GM19438 (cell line): ENCODE measurements at regions not wholly inside any gene's neighbourhood (a gene's known extent, or its start where the extent isn't known, plus 50 kb on each side); places are given as distances from the start of the nearest gene placed in this dataset.

Experiments used
- ATAC-seq: cut with Tn5 transposase; IDR thresholded peaks from one replicate; pipeline ENCODE4 v1.9.1; 2021; ENCODE audit warnings: low read depth; ENCODE audit not compliant: unreplicated experiment

- ATAC-seq, result peak; percentile 62
Observed at GRCh38 chr6:149211046-149211571, 106.4 kb upstream of the TAB2 start.

- no peak for ATAC-seq
Observed at GRCh38 chr6:149212206-149212605, 105.3 kb upstream of the TAB2 start.

DNA sequence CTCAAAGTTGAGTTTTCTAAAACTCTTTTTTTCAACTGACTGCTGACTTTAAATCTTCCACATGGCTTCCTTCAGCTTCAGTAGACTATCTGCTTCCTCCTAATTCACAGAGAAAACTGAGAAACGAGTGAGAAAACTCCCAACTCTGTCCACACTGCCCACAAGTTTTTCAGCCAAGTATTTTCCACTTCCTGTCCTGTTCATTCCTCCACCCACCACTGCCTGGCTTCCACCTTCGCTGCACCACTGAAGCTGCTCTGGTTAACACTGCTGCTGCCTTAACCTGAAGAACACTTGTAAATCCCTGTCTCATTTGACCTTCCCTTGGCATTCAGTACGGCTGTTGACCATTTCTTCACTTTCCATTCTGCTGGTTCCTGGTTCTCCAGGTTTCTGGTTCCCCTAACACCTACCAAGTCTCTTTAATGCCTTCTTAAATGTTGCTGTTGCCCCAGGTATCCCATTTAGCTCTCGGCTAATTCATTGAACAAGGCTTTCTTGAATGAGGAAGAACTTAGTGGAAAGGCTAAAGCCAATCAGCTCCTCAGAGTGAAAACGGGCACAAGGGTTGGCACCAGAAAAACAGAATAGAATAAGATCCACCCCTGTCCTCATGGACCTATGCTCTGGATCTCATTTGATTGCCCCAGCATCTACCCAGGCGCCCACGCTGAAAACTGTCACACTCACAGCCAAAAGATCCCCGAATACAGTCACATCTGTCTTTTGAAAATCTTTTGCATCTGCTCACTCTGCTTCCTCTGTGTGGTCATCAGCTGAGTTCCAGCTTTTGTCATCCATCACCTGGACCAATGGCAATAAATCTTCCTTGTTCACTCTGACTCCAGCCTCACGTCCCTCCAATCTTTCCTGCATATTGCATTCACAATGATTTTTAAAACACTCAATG, 104.4 kb upstream of the TAB2 start:
- no peak for ATAC-seq

DNA sequence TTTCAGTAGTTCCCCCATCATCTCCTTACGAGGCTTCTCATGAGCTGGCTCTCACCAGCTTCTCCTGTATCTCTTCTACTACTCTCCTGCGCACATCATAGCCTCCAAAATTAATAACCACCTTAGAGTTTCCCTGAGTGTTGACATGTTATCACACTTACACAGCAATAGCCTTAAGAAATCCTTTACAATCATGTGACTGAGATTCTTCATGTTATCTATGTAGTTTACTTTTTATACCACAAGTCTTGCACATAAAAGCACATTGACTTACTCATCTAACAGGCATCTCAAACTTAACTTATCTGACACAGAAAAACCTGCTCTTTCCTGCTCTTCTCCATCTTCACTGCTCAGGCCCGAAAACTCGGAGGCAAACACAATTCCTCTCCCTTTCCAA, 103.7 kb upstream of the TAB2 start:
- no peak for ATAC-seq

DNA sequence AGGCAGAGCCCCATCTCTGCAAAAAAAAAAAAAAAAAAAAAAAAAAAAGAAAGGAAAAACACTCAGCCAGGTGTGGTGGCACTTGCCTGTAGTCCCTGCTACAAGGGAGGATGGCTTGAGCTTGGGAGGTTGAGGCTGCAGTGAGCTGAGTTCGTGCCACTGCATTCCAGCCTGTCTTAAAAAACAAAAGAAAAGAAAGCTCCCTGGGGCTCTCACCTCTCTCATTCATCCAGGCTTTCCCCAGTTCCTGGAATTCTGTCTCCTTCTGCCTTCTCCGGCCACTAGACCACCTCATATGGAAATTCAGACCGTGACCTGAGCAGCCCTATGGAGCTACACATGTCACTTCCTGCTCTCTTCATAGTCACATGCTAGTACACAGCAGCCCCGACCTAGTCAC, 101.1 kb upstream of the TAB2 start:
- no peak for ATAC-seq

DNA sequence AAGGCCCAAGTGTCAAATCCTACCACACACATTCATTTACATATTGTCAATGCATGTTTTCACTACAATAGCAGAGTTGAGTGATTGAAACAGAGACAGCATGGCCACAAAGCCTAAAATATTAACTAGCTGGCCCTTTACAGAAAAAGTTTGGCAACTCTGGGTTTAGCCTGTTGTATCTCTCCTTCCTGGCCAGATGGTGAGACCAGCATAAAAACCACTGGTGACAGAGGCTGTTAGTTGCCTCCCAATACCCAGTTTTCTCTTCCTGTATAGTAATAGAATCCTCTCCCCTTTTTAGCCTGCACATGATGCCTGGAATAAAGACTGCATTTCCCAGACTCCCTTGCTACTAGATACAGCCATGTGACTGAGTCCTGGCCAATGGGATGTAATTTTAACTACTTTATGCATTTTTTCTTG, 100.0 kb upstream of the TAB2 start:
- ATAC-seq, result peak; percentile 65

DNA sequence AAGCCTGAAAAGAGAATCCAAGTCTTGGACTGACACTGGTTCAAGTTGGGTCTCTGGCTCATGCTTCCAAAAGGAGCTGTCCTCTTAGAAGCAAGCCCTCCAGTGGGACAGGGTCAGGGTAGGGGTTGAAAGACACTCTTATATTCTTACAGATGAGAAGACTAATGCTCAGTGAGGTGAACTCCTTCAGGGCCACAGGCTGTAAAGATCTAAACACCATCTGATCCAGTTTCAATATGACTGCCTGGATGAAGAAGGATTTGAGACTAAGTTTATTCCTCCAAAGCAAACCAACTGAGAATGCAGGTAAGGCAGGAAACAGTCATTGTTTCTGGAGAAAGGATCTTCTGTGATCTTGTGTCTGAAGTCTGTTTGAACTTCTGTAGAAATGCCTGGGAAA, 99.0 kb upstream of the TAB2 start:
- no peak for ATAC-seq

DNA sequence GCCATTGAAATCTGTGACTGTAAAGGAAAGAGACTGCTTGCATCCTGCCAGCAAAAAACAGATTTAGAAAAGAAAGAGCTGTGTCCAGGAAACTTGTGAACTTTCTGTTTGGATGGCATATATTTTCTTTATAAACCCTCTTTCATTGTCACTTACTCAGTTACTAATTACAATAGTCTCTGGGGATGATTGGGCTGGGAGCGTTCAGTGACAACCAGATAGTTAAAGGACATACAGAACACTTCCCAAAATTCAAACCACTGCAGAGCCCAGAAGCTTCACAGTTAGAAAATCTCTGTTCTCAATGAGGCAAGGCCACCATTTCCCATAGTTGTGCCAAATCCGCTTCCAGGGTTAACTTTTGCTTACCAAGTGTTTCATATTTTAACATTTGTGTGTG, 98.6 kb upstream of the TAB2 start:
- no peak for ATAC-seq

GRCh38 chr6:149220882-149221773, 96.4 kb upstream of the TAB2 start:
- no peak for ATAC-seq

GRCh38 chr6:149221774-149222070, 95.8 kb upstream of the TAB2 start:
- no peak for ATAC-seq

- ATAC-seq, result no peak
Observed at GRCh38 chr6:149223120-149223903, 94.2 kb upstream of the TAB2 start.

DNA sequence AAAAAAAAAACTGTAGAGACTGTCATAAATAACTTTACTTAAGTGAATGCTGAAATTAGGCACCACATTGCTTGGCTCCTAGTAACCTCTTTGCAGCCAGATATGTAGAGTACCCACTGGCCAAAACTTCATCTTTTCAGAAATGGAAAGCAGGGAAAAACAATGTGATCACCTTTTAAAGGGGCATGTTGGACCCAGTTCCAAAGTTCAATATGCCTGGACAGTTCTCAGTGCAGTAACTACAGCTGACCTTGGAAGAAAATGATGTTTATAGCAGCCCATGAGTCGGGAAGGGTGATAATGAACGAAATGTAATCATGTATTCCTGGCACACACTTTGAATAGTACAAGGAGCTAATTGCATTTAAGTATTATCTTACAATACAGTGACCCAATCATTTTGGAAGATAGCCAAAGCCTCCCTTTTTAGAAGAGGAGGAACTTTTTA, 93.6 kb upstream of the TAB2 start:
- ATAC-seq, result no peak

GRCh38 chr6:149224399-149224798, 93.1 kb upstream of the TAB2 start:
- no peak for ATAC-seq

- ATAC-seq, result no peak
Observed at GRCh38 chr6:149225370-149225769, 92.1 kb upstream of the TAB2 start.

GRCh38 chr6:149225946-149226345, 91.6 kb upstream of the TAB2 start:
- no peak for ATAC-seq

DNA sequence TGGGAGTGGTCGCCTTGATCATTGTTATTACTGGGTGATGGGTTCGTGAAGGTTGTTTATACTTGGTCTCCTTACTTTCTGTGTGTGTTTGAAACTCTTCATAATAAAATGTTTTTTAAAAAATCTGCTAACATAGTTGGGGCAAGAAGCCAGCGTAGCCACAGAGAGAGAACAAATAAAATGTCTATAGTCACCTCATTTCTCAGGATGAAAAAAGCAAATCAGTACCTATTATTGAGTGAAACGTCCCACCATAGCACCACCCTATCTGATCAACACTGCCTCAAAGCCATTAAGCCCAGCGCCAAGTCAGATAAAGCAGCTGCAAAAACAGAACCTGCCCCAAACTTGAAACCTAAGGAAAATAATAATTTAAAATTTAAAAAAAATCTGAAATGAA, 89.7 kb upstream of the TAB2 start:
- ATAC-seq, result no peak

DNA sequence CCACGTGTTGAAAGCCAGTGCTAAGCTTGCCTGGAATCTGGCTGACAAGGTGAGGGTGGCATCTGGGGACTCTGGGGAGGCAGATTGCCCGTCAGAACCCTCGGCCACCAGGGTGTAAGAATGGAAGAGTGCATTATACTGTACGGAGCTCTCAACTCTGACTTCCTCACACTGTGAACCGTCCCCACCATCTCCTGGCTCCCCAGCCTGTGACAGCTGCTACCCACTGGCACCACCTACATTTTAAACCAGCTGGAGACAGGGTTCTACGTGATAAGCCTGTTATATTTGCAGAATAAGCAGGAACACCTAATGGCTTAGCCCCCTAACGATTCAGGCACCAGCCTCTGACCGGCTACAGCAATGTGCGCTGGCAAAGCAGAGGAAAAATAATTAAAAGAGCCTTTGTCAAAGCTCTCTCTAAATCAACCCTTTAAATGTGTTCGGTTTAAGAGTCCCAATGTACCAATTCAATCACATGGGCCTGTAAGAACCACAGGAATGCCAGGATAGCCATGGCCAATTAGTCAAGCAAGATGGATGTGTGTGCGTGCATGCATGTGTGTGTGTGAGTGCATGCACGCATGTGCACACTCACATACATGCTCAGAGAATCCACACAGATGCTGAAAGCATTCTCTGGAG, 89.1 kb upstream of the TAB2 start:
- ATAC-seq, result no peak

GRCh38 chr6:149229096-149229495, 88.4 kb upstream of the TAB2 start:
- ATAC-seq, result no peak

- peak; percentile 52 for ATAC-seq
Observed at GRCh38 chr6:149230712-149231460, 86.6 kb upstream of the TAB2 start.
